ENCODE measurements at regions not wholly inside any gene's neighbourhood (a gene's known extent, or its start where the extent isn't known, plus 50 kb on each side); places are given as distances from the start of the nearest gene placed in this dataset.
"Not testable (repeated sequence)": the region's sequence is repeated elsewhere in the genome, so short reads cannot be mapped to it uniquely, and the experiment has no call there.

- Mint-ChIP-seq H3K9me3 (peaks cover 3% of the 10 kb centered on the region), H3K27ac (no peak overlapping the region), H3K27me3 (no peaks in the 10 kb centered on the region), H3K4me1 (no peaks in the 10 kb centered on the region), H3K4me3 (no peak overlapping the region), H3K36me3 (ENCODE audit: low read depth) (no peaks in the 10 kb centered on the region)
- no peak for DNase-seq
- intact Hi-C loops (cut with micrococcal nuclease): no loop called here
Observed at GRCh38 chr12:5328669-5329517, 103.0 kb upstream of the NTF3 start.

DNA sequence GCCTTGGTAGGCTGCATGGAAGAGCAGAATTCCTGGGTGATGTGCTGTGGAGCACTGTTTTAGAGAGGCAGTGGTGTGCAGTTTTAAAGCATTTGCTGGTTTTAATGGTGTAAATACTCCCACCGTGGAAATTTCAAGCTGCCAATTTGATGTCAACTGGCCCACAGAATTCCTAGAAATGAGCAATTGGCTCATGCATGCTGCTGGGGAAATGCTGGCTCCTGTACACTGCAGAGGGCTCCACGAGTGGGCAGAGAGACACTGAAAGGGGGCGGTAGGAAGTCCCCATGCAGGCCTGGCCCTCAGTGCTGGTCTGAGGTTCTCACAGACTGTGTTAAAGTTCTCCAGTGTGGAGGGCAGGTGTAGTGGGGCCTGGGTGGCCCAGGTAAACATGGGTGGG, 99.4 kb upstream of the NTF3 start:
- Mint-ChIP-seq H3K4me3 (no peak overlapping the region), H3K9me3 (no peaks in the 10 kb centered on the region), H3K27ac (no peak overlapping the region), H3K27me3 (no peaks in the 10 kb centered on the region), H3K36me3 (ENCODE audit: low read depth) (no peaks in the 10 kb centered on the region), H3K4me1 (no peaks in the 10 kb centered on the region)
- no peak for DNase-seq
- intact Hi-C loops (cut with micrococcal nuclease): no loop called here

GRCh38 chr12:5333096-5333495, 98.8 kb upstream of the NTF3 start:
- H3K4me1 Mint-ChIP-seq: no peaks in the 10 kb centered on the region
- DNase-seq: no peak
- H3K9me3 Mint-ChIP-seq: no peaks in the 10 kb centered on the region
- H3K4me3 Mint-ChIP-seq: no peak overlapping the region
- H3K27me3 Mint-ChIP-seq: no peaks in the 10 kb centered on the region
- intact Hi-C loops (cut with micrococcal nuclease): no loop called here
- H3K27ac Mint-ChIP-seq: no peak overlapping the region
- no peaks in the 10 kb centered on the region for H3K36me3 Mint-ChIP-seq (ENCODE audit: low read depth)

DNA sequence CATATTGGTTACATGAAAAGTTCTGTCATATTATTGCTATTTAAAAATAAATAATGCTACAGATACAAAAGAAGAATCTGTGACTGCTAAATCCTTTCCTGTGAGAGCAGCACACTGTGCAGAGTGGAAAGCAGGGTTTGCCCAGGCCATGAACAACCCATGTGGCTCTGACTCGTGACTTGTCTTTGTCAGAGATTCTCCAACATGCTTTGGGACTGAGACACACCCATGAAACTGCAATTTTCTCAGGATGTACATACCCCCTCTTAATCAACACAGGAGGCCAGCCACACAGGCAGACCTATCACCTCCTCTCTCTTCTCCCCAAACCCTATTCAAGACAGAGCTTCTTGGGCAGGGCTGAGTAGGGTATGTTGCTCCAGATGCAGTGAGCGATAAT, 96.8 kb upstream of the NTF3 start:
- Mint-ChIP-seq H3K4me3 (no peak overlapping the region), H3K27me3 (no peaks in the 10 kb centered on the region), H3K4me1 (no peaks in the 10 kb centered on the region), H3K9me3 (no peaks in the 10 kb centered on the region), H3K36me3 (ENCODE audit: low read depth) (no peaks in the 10 kb centered on the region), H3K27ac (no peak overlapping the region)
- no peak for DNase-seq
- intact Hi-C loops (cut with micrococcal nuclease): no loop called here

DNA sequence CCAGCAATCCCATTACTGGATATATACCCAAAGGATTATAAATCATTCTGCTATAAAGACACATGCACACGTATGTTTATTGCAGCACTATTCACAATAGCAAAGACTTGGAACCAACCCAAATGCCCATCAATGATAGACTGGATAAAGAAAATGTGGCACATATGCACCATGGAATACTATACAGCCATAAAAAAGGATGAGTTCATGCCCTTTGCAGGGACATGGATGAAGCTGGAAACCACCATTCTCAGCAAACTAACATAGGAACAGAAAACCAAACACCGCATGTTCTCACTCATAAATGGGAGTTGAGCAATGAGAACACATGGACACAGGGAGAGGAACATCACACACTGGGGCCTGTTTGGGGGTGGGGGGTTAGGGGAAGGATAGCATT, 90.8 kb upstream of the NTF3 start:
- H3K4me1 Mint-ChIP-seq; H3K9me3 Mint-ChIP-seq; H3K4me3 Mint-ChIP-seq; H3K27me3 Mint-ChIP-seq; H3K36me3 Mint-ChIP-seq (ENCODE audit: low read depth); H3K27ac Mint-ChIP-seq; intact Hi-C loops (cut with micrococcal nuclease): not testable (repeated sequence)
- peak; percentile 4 for DNase-seq

DNA sequence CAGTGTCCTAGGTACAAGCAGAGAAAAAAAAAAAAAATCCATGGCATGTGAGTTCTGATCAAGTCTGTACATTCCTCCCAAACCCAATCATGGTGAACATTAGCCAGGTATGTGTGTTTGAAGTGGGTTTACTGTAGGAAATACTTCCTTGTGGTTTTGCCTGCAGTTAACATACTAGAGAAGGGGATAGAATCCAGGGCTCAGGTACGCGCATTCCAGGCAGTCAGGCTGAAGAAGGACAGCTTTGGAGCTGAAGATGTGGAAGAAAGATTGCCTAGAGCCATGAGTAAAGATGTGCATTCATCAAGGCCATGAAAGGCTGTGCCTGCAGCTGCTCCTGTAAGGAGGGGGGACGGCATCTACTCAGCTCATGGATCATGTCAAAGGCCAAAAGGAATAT, 88.2 kb upstream of the NTF3 start:
- no peak overlapping the region for H3K27ac Mint-ChIP-seq
- no peaks in the 10 kb centered on the region for H3K36me3 Mint-ChIP-seq (ENCODE audit: low read depth)
- no peak overlapping the region for H3K4me3 Mint-ChIP-seq
- no peaks in the 10 kb centered on the region for H3K27me3 Mint-ChIP-seq
- peak; percentile 6 for DNase-seq
- H3K4me1 Mint-ChIP-seq: no peaks in the 10 kb centered on the region
- H3K9me3 Mint-ChIP-seq: no peaks in the 10 kb centered on the region
- intact Hi-C loops (cut with micrococcal nuclease): no loop called here

- H3K9me3 Mint-ChIP-seq: no peaks in the 10 kb centered on the region
- no peaks in the 10 kb centered on the region for H3K36me3 Mint-ChIP-seq (ENCODE audit: low read depth)
- H3K27ac Mint-ChIP-seq: no peak overlapping the region
- no peaks in the 10 kb centered on the region for H3K4me1 Mint-ChIP-seq
- H3K27me3 Mint-ChIP-seq: no peaks in the 10 kb centered on the region
- DNase-seq: peak; percentile 14
- intact Hi-C loops (cut with micrococcal nuclease): no loop called here
- no peak overlapping the region for H3K4me3 Mint-ChIP-seq
Observed at GRCh38 chr12:5344131-5344530, 87.8 kb upstream of the NTF3 start.

DNA sequence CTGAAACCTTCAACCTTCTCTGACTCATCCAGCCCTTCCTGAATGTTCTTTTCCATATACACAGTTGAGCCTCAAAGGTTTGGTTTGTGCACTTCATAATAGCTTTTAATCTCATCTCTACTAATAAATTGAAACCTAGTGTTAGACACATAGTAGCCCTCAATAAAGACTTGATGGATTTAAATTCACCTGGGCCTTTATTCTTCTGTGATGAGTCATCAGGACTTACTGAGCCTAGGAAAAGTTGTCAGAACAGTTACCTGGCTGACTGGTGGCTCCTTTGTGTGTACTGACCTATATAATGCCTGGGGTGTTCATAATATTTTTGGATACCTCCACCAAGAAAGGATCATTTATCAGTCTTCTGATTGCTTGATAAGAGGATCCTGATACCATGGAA, 86.4 kb upstream of the NTF3 start:
- no peaks in the 10 kb centered on the region for H3K4me1 Mint-ChIP-seq
- H3K36me3 Mint-ChIP-seq (ENCODE audit: low read depth): no peaks in the 10 kb centered on the region
- peaks cover 1% of the 10 kb centered on the region for H3K27me3 Mint-ChIP-seq
- no peaks in the 10 kb centered on the region for H3K9me3 Mint-ChIP-seq
- peak; percentile 3 for DNase-seq
- intact Hi-C loops (cut with micrococcal nuclease): no loop called here
- no peak overlapping the region for H3K4me3 Mint-ChIP-seq
- no peak overlapping the region for H3K27ac Mint-ChIP-seq

- Mint-ChIP-seq H3K36me3 (ENCODE audit: low read depth) (no peaks in the 10 kb centered on the region), H3K27ac (no peak overlapping the region), H3K27me3 (peaks cover 5% of the 10 kb centered on the region), H3K4me3 (no peak overlapping the region), H3K4me1 (no peaks in the 10 kb centered on the region), H3K9me3 (no peaks in the 10 kb centered on the region)
- intact Hi-C loops (cut with micrococcal nuclease): no loop called here
- no peak for DNase-seq
Observed at GRCh38 chr12:5348057-5348456, 83.9 kb upstream of the NTF3 start.

DNA sequence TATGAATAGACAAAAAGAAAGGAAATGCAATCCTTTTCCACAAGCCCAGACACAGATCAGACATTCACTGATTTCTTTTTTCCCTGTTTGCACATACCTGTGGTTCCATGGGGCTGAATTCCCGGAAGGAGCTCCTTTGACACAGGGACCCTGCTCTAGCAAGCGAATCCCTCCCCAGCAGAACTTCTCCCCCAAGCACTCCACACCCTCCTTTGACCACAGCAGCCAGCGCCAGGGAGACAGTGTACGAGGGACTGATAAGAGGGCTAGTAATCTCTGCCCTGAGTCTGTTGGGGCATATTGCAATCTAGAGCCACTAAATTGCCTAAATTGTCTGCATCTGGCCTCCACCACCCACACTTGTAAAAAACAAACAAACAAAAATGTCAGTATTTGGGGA, 83.4 kb upstream of the NTF3 start:
- no peaks in the 10 kb centered on the region for H3K36me3 Mint-ChIP-seq (ENCODE audit: low read depth)
- H3K4me1 Mint-ChIP-seq: no peaks in the 10 kb centered on the region
- intact Hi-C loops (cut with micrococcal nuclease): no loop called here
- no peak overlapping the region for H3K27ac Mint-ChIP-seq
- peaks cover 5% of the 10 kb centered on the region for H3K27me3 Mint-ChIP-seq
- no peak for DNase-seq
- H3K4me3 Mint-ChIP-seq: no peak overlapping the region
- no peaks in the 10 kb centered on the region for H3K9me3 Mint-ChIP-seq

DNA sequence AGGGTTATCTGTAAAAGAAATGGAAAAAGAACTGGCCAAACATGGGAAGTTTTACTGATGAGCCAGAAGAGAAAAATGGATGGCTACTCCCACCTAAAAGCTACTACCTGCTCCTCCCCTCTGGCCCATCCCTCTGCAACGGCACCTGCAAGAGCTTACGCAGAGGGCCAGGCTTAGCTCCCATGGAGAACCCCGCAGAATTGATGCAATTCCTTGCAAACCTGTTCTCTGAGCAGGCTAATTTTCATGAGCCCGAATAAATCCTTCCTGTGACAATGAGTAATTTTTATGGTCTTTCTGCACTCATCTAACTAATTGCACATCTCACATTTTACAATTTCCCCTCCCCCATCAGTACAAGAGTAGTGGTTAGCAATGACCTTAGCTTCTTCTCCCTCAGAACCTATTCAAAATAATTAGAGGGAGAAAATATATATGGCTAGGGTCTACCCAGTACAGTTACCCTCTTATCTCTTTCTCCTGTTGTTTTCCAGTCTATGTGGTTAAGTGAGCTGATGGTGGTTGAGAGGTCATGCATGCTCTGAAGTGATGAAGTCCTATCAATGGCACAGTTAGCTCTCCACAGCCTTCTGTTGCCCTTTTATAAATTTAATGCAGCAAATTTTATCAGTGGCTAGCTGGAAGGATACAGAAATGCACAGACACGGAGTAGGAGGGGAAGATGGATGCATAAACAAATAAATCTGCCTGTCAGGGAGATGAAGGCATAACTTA, 67.7 kb upstream of the NTF3 start:
- Mint-ChIP-seq H3K9me3 (no peaks in the 10 kb centered on the region), H3K4me1 (no peaks in the 10 kb centered on the region), H3K36me3 (ENCODE audit: low read depth) (no peaks in the 10 kb centered on the region), H3K27me3 (no peaks in the 10 kb centered on the region), H3K27ac (no peak overlapping the region), H3K4me3 (no peak overlapping the region)
- intact Hi-C loops (cut with micrococcal nuclease): no loop called here
- no peak for DNase-seq

GRCh38 chr12:5369298-5369697, 62.6 kb upstream of the NTF3 start:
- Mint-ChIP-seq H3K36me3 (ENCODE audit: low read depth) (no peaks in the 10 kb centered on the region), H3K9me3 (no peaks in the 10 kb centered on the region), H3K4me1 (no peaks in the 10 kb centered on the region), H3K27me3 (no peaks in the 10 kb centered on the region), H3K4me3 (no peak overlapping the region), H3K27ac (no peak overlapping the region)
- no peak for DNase-seq
- intact Hi-C loops (cut with micrococcal nuclease): no loop called here

- Mint-ChIP-seq H3K36me3 (ENCODE audit: low read depth) (no peaks in the 10 kb centered on the region), H3K27me3 (no peaks in the 10 kb centered on the region), H3K27ac (no peak overlapping the region), H3K4me1 (no peaks in the 10 kb centered on the region), H3K9me3 (no peaks in the 10 kb centered on the region), H3K4me3 (no peak overlapping the region)
- intact Hi-C loops (cut with micrococcal nuclease): no loop called here
- no peak for DNase-seq
Observed at GRCh38 chr12:5371631-5372030, 60.3 kb upstream of the NTF3 start.

GRCh38 chr12:5374713-5375112, 57.2 kb upstream of the NTF3 start:
- H3K9me3 Mint-ChIP-seq: no peaks in the 10 kb centered on the region
- H3K27ac Mint-ChIP-seq: no peak overlapping the region
- no peaks in the 10 kb centered on the region for H3K36me3 Mint-ChIP-seq (ENCODE audit: low read depth)

More at GRCh38 chr12:5374713-5375112, 57.2 kb upstream of the NTF3 start:
- H3K4me1 Mint-ChIP-seq: no peaks in the 10 kb centered on the region
- intact Hi-C loops (cut with micrococcal nuclease): no loop called here
- H3K27me3 Mint-ChIP-seq: no peaks in the 10 kb centered on the region
- H3K4me3 Mint-ChIP-seq: no peak overlapping the region
- no peak for DNase-seq

Measured in activated CD4-positive, alpha-beta T cell treated with anti-CD3 and anti-CD28 coated beads, Interleukin-2, amount 10 ng/mL, durations not matched to agents 24 days and 14 days (primary cell).